SK-N-MC (cell line): ENCODE measurements at regions not wholly inside any gene's neighbourhood (a gene's known extent, or its start where the extent isn't known, plus 50 kb on each side); places are given as distances from the start of the nearest gene placed in this dataset.

ENCODE experiments used
- EZH2 ChIP-seq: fragments of 200-600 bp; sonication (generic); IDR thresholded peaks from one replicate; pipeline ENCODE4 v1.6.1; 2017; ENCODE audit warnings: antibody characterized with exemption
- POLR2AphosphoS5 ChIP-seq: IDR thresholded peaks from 2 replicates; pipeline ENCODE4 v1.6.1; 2012; ENCODE audit warnings: mild to moderate bottlenecking, low read depth, low read length, borderline replicate concordance

DNA sequence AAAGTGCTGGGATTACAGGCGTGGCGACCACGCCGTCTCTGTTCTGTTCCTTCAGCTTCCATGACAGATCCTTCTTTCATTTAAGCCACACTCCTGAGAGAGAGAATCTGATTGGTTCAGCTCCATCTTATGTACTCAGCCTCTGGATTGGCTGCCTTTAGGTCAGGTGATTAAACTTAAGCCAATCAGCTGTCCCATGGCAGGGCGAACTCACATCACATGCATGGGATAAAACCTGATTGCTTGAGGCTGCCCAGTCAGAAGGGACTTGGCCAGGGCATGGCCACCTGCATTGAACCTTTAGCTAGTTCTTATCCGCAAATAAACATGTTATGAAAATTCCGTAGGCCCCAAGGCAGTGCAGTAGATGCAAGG lies 274.2 kb downstream of the SUDS3 start:
- TF ChIP-seq EZH2: no peak
- no peak for TF ChIP-seq POLR2AphosphoS5
